ENCODE measurements at regions not wholly inside any gene's neighbourhood (a gene's known extent, or its start where the extent isn't known, plus 50 kb on each side); places are given as distances from the start of the nearest gene placed in this dataset.

DNA sequence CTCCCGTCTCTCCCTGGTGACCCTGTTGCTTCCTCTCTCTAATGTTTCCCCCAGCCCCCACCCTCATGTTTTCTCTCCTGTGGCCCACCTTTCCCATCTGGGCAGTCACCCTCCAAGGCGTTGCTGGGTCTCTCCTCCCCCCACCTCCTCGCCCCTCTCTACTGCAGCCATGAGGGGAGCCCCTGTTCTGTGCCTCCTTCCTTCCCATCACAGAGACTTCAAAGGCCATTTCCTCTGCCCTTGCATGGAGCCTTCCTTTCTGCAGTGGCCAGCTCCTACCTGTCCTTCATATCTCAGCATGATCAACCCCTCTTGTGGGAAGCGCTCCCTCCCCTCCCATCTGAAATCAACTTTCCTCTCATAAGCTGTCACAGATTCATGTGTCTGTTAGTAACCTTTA, 194.0 kb upstream of the PRSS58 start:
- H3K4me2 ChIP-seq (ENCODE audit: control insufficient read depth, extremely low read depth, insufficient read depth, low read depth, low read length) = no peak overlapping the region
- TF ChIP-seq EZH2 (IDR thresholded peaks at IDR 0.05; ENCODE audit: low read length) = no peak
- no peak overlapping the region for H3K9ac ChIP-seq (ENCODE audit: control insufficient read depth, extremely low read depth, insufficient read depth, low read length)
- H3K9me3 ChIP-seq (ENCODE audit: control insufficient read depth, low read depth, low read length) = no peaks in the 10 kb centered on the region
- dilution Hi-C loops (cut with MboI; ENCODE audit: extremely low pct_ligation_motif_present, low sequenced_read_pairs) = no loop called here
- H3K4me1 ChIP-seq (ENCODE audit: control insufficient read depth, extremely low read depth, insufficient read depth, low read length) = no peaks in the 10 kb centered on the region
- no peak overlapping the region for H3K27ac ChIP-seq (ENCODE audit: control insufficient read depth, insufficient read depth, low read length)
- DNase-seq (ENCODE audit: low read depth, low spot score) (no peak), FAIRE-seq (no peak)
- H3K27me3 ChIP-seq (ENCODE audit: control insufficient read depth, extremely low read depth, insufficient read depth, low read length) = no peaks in the 10 kb centered on the region
- H4K20me1 ChIP-seq (ENCODE audit: control insufficient read depth, extremely low read depth, insufficient read depth, low read length) = no peaks in the 10 kb centered on the region
- H3K4me3 ChIP-seq (ENCODE audit: control insufficient read depth in 2 of 3, extremely low read depth in 1 of 3, insufficient read depth in 2 of 3, low read depth in 1 of 3, low read length in 3 of 3) = no peak overlapping the region
- H3K9me1 ChIP-seq (ENCODE audit: control insufficient read depth, extremely low read depth, insufficient read depth, low read length) = no peaks in the 10 kb centered on the region
- H3K36me3 ChIP-seq (ENCODE audit: control insufficient read depth in 2 of 2, extremely low read depth in 1 of 2, insufficient read depth in 2 of 2, low read length in 2 of 2) = no peaks in the 10 kb centered on the region
- H3K79me2 ChIP-seq (ENCODE audit: control insufficient read depth, insufficient read depth, low read length) = no peaks in the 10 kb centered on the region
- H2AFZ ChIP-seq (ENCODE audit: control insufficient read depth, low read length) = no peak overlapping the region

DNA sequence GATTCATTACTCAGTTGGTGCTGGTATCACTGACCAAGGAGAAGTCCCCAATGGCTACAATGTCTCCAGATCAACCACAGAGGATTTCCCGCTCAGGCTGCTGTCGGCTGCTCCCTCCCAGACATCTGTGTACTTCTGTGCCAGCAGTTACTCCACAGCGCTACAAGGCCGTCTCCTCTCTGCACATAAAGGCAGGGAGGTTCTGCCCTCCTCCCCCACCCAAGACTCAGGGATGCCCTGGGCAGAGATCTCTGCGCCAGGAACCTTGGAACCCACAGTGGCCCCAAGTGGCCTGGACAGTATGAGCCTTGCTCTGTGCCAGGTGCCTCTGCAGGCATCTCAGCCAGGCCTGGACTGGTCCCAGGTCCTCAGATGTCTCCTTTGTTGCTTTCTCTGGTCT, 193.4 kb upstream of the PRSS58 start:
- H3K27me3 ChIP-seq (ENCODE audit: control insufficient read depth, extremely low read depth, insufficient read depth, low read length) = no peaks in the 10 kb centered on the region
- FAIRE-seq (no peak), DNase-seq (ENCODE audit: low read depth, low spot score) (no peak)
- H3K9me1 ChIP-seq (ENCODE audit: control insufficient read depth, extremely low read depth, insufficient read depth, low read length) = no peaks in the 10 kb centered on the region
- no peaks in the 10 kb centered on the region for H3K79me2 ChIP-seq (ENCODE audit: control insufficient read depth, insufficient read depth, low read length)
- no peaks in the 10 kb centered on the region for H3K4me1 ChIP-seq (ENCODE audit: control insufficient read depth, extremely low read depth, insufficient read depth, low read length)
- no peaks in the 10 kb centered on the region for H3K36me3 ChIP-seq (ENCODE audit: control insufficient read depth in 2 of 2, extremely low read depth in 1 of 2, insufficient read depth in 2 of 2, low read length in 2 of 2)
- H3K9me3 ChIP-seq (ENCODE audit: control insufficient read depth, low read depth, low read length) = no peaks in the 10 kb centered on the region
- H3K9ac ChIP-seq (ENCODE audit: control insufficient read depth, extremely low read depth, insufficient read depth, low read length) = no peak overlapping the region
- H4K20me1 ChIP-seq (ENCODE audit: control insufficient read depth, extremely low read depth, insufficient read depth, low read length) = no peaks in the 10 kb centered on the region
- no peak overlapping the region for H3K4me2 ChIP-seq (ENCODE audit: control insufficient read depth, extremely low read depth, insufficient read depth, low read depth, low read length)
- TF ChIP-seq EZH2 (IDR thresholded peaks at IDR 0.05; ENCODE audit: low read length) (no peak), CTCF (optimal IDR thresholded peaks at IDR 0.05 in 1 of 3, IDR thresholded peaks at IDR 0.05 in 1 of 3, conservative IDR thresholded peaks at IDR 0.05 in 1 of 3; ENCODE audit: extremely low read depth in 1 of 3, insufficient read depth in 2 of 3, low read length in 3 of 3) (no peak)
- no peak overlapping the region for H3K4me3 ChIP-seq (ENCODE audit: control insufficient read depth in 2 of 3, extremely low read depth in 1 of 3, insufficient read depth in 2 of 3, low read depth in 1 of 3, low read length in 3 of 3)
- dilution Hi-C loops (cut with MboI; ENCODE audit: extremely low pct_ligation_motif_present, low sequenced_read_pairs) = no loop called here
- H2AFZ ChIP-seq (ENCODE audit: control insufficient read depth, low read length) = no peak overlapping the region
- no peak overlapping the region for H3K27ac ChIP-seq (ENCODE audit: control insufficient read depth, insufficient read depth, low read length)

DNA sequence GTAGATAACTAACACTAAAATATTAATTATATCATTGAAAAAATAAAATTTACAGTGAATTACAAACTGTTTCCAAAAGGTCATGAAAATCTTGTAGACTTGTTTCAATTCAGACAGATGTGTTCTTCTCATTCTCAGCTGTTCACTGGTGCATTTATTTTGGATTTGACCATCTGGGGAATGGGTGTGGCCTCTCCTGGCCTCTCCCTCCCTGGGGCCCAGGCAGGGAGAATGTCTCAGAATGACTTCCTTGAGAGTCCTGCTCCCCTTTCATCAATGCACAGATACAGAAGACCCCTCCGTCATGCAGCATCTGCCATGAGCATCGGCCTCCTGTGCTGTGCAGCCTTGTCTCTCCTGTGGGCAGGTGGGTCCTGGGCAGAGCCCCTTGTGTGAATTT, 192.8 kb upstream of the PRSS58 start:
- no peaks in the 10 kb centered on the region for H3K9me1 ChIP-seq (ENCODE audit: control insufficient read depth, extremely low read depth, insufficient read depth, low read length)
- no peaks in the 10 kb centered on the region for H3K9me3 ChIP-seq (ENCODE audit: control insufficient read depth, low read depth, low read length)
- no peak overlapping the region for H3K27ac ChIP-seq (ENCODE audit: control insufficient read depth, insufficient read depth, low read length)
- no peak overlapping the region for H3K4me3 ChIP-seq (ENCODE audit: control insufficient read depth in 2 of 3, extremely low read depth in 1 of 3, insufficient read depth in 2 of 3, low read depth in 1 of 3, low read length in 3 of 3)
- no peaks in the 10 kb centered on the region for H3K27me3 ChIP-seq (ENCODE audit: control insufficient read depth, extremely low read depth, insufficient read depth, low read length)
- no peak overlapping the region for H3K9ac ChIP-seq (ENCODE audit: control insufficient read depth, extremely low read depth, insufficient read depth, low read length)
- H3K36me3 ChIP-seq (ENCODE audit: control insufficient read depth in 2 of 2, extremely low read depth in 1 of 2, insufficient read depth in 2 of 2, low read length in 2 of 2) = no peaks in the 10 kb centered on the region
- no peak for TF ChIP-seq EZH2 (IDR thresholded peaks at IDR 0.05; ENCODE audit: low read length)
- no peak for TF ChIP-seq CTCF (optimal IDR thresholded peaks at IDR 0.05 in 1 of 3, IDR thresholded peaks at IDR 0.05 in 1 of 3, conservative IDR thresholded peaks at IDR 0.05 in 1 of 3; ENCODE audit: extremely low read depth in 1 of 3, insufficient read depth in 2 of 3, low read length in 3 of 3)
- H4K20me1 ChIP-seq (ENCODE audit: control insufficient read depth, extremely low read depth, insufficient read depth, low read length) = no peaks in the 10 kb centered on the region
- H3K4me1 ChIP-seq (ENCODE audit: control insufficient read depth, extremely low read depth, insufficient read depth, low read length) = no peaks in the 10 kb centered on the region
- no peaks in the 10 kb centered on the region for H3K79me2 ChIP-seq (ENCODE audit: control insufficient read depth, insufficient read depth, low read length)
- dilution Hi-C loops (cut with MboI; ENCODE audit: extremely low pct_ligation_motif_present, low sequenced_read_pairs) = no loop called here
- H2AFZ ChIP-seq (ENCODE audit: control insufficient read depth, low read length) = no peak overlapping the region
- no peak overlapping the region for H3K4me2 ChIP-seq (ENCODE audit: control insufficient read depth, extremely low read depth, insufficient read depth, low read depth, low read length)
- no peak for DNase-seq (ENCODE audit: low read depth, low spot score)
- no peak for FAIRE-seq
